GM21717 (cell line): ENCODE measurements at regions not wholly inside any gene's neighbourhood (a gene's known extent, or its start where the extent isn't known, plus 50 kb on each side); places are given as distances from the start of the nearest gene placed in this dataset.
A peak's percentile ranks its signal among the peaks of the same experiment; 100 is the strongest.
"Not testable (repeated sequence)": the region's sequence is repeated elsewhere in the genome, so short reads cannot be mapped to it uniquely, and the experiment has no call there.

Experiments
- ATAC-seq: cut with Tn5 transposase; IDR thresholded peaks from one replicate; pipeline ENCODE4 v1.9.1; 2021; ENCODE audit warnings: mild to moderate bottlenecking, moderate library complexity; ENCODE audit not compliant: unreplicated experiment

GRCh38 chr3:107942951-107943749 lies 147.7 kb downstream of the CD47 start:
- ATAC-seq: no peak

- ATAC-seq: no peak
These were observed 148.6 kb downstream of the CD47 start for GRCh38 chr3:107942244-107942643.

- ATAC-seq: no peak
These were observed 151.0 kb downstream of the CD47 start for GRCh38 chr3:107939691-107940442.

- no peak for ATAC-seq
These were observed 152.7 kb downstream of the CD47 start for GRCh38 chr3:107938143-107938542.

GRCh38 chr3:107934808-107935207 lies 156.0 kb downstream of the CD47 start:
- no peak for ATAC-seq

GRCh38 chr3:107933450-107933849 lies 157.4 kb downstream of the CD47 start:
- no peak for ATAC-seq

- ATAC-seq: no peak
These were observed 159.5 kb downstream of the CD47 start for GRCh38 chr3:107931326-107931725.

- ATAC-seq: no peak
These were observed 161.7 kb downstream of the CD47 start for GRCh38 chr3:107929088-107929487.

- peak; percentile 27 for ATAC-seq
These were observed 162.8 kb downstream of the CD47 start for GRCh38 chr3:107928084-107928445.

- peak; percentile 85 for ATAC-seq
These were observed 163.3 kb downstream of the CD47 start for GRCh38 chr3:107927361-107928083.

- ATAC-seq: no peak
These were observed 165.0 kb downstream of the CD47 start for GRCh38 chr3:107925851-107926250.

- no peak for ATAC-seq
These were observed 169.8 kb downstream of the CD47 start for GRCh38 chr3:107921038-107921437.

- ATAC-seq: no peak
These were observed 170.3 kb downstream of the CD47 start for GRCh38 chr3:107920538-107920937.

- no peak for ATAC-seq
These were observed 171.6 kb downstream of the CD47 start for GRCh38 chr3:107919239-107919638.

GRCh38 chr3:107916171-107916570 lies 174.7 kb downstream of the CD47 start:
- ATAC-seq: no peak

- no peak for ATAC-seq
These were observed 175.1 kb downstream of the CD47 start for GRCh38 chr3:107915706-107916105.

GRCh38 chr3:107913701-107914100 lies 177.1 kb downstream of the CD47 start:
- no peak for ATAC-seq

- ATAC-seq: no peak
These were observed 179.4 kb downstream of the CD47 start for GRCh38 chr3:107911337-107912000.

- peak; percentile 98 for ATAC-seq
These were observed 180.0 kb downstream of the CD47 start for GRCh38 chr3:107910713-107911259.

- not testable (repeated sequence) for ATAC-seq
These were observed 181.2 kb downstream of the CD47 start for GRCh38 chr3:107909583-107909982.

- no peak for ATAC-seq
These were observed 182.8 kb downstream of the CD47 start for GRCh38 chr3:107907996-107908395.
